Activated CD4-positive, alpha-beta T cell treated with anti-CD3 and anti-CD28 coated beads, Interleukin-2, amount 50 U/mL, for 16 hours (primary cell): ENCODE measurements at regions not wholly inside any gene's neighbourhood (a gene's known extent, or its start where the extent isn't known, plus 50 kb on each side); places are given as distances from the start of the nearest gene placed in this dataset.

Source experiments
- DNase-seq: peaks from one replicate; pipeline ENCODE4 v3.0.0-alpha.2; 2020

DNA sequence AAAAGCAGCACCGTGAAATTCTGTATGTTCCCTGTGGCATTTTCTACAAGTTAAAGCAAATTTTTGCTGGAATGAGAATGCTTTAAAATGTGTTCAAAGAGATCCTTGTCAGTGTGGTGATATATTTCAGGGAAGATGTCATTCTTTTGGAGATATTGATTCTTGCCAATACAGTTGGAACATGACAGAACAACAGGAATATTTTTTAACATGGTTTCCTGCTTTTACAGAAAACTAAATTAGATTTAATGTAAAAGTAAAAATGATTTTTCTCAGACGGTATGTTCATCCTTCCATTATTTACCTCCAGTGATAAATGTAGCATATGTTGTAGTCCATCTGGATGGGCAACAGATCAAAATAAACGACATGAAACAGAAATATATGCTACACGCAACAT, 474.8 kb downstream of the TMA16 start:
- no peak for DNase-seq

DNA sequence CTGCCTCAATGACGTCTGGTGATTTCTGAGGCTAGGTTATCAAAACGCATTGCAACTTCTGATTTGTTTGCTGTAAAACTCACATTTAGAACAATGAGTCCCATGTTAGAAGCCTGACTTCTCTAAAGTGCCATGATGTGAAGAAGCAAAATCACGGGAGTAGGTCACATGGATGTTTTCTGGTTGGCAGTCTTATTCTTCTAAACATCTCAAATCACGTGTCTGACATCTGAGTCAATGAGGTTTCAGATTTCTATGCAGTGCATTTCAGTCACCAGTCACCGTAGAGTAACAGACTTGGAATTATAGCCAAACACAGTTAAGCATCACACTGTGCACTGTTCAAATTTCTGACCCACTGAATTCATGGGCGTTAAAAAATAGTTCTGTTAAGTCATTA, 482.1 kb downstream of the TMA16 start:
- no peak for DNase-seq

- DNase-seq = no peak
These were observed 493.9 kb downstream of the TMA16 start for GRCh38 chr4:163988391-163988790.

- no peak for DNase-seq
These were observed 494.4 kb downstream of the TMA16 start for GRCh38 chr4:163988865-163989264.

DNA sequence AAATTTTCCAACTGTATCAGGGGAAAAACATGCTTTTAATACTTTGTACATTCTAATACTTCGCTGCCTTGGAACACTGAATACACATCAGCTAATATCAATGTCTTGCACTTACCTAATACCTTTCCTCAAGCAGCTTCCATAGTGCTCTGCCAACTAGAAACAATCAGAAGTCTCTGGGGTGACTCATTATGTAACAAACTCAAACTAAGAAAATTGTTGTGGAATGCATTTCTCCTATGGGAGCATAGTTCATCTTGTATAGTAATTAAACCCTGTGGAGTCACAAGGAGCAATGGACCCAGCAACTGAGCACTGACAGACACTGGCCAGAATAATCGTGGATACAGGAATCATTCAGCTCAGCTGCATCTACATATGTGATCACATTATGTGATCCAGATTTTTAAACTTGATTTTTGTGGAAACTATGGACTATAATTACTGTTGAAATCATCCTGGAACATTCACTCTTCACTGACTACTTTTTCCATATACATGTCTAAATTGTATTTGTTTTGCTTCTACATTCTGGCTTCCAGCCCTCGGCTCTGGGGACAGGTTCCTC, 496.9 kb downstream of the TMA16 start:
- no peak for DNase-seq

- no peak for DNase-seq
These were observed 514.9 kb downstream of the TMA16 start for GRCh38 chr4:164009435-164009834.

GRCh38 chr4:164011791-164012190, 517.3 kb downstream of the TMA16 start:
- no peak for DNase-seq

DNA sequence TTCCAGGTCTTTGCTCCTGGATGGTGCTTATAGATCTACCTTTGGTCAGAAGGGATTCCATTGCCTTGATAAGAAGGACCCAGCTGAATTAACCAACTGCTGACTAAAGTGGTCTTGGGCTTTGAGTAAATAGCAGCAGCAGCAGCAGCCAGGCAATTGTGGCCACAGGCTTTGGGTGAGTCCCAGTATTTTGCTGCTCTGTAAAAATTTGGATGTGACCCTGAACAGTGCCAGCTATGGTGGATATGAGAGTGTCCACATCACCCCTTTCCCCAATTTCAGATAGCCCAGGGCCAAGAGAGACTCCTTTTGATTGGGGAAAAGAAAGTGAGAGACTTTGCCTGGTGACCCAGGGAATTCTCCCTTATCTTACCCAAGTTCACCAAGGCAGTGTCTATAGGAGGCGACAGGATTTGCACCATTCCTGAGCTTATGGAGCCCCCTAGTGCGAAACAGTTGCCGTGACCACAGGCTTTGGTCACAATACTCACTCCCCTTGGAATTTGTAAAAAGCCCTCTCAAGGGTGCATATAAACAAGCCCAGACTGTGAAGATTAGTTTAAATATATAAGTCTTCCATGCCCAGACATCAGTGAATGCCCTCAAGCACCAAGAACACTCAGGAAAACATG, 518.0 kb downstream of the TMA16 start:
- no peak for DNase-seq

DNA sequence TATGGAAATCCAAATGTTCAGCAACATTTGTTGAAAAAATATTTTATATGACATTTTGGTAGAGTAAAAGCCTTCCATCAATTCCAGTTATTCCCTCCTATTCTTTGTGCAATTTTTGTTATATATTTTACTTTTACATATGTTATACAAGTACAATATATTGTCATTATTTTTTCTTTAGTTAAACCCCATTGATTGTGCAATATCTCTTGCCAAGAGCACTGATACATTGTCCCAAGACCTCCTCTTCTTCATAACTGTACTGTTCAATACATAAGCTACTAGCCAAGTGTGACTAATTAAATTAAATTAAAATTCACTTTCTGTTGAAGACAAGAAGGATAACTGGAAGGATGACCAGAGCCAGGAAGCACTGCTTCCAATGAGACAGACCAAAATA, 527.5 kb downstream of the TMA16 start:
- DNase-seq = no peak

GRCh38 chr4:164023214-164023613, 528.7 kb downstream of the TMA16 start:
- DNase-seq = no peak

- no peak for DNase-seq
These were observed 533.3 kb downstream of the TMA16 start for GRCh38 chr4:164027805-164028204.

DNA sequence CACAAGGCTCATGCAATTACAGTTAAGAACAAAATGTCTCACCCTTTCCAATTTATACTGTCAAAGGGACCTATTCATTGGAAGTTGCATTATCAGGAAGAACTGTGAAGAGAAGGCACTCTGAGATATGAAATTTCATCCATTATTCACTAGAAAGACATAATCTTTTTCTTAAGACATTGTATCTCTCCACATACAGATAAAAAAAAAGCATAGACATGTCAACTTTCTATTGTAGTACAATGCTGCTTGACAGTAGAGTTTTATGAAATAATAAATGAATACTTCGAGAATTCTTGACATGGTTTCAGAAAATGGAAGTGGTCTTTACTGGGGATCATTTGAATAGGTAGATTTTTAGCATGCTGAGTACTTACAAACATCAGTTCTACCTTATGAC, 545.0 kb downstream of the TMA16 start:
- no peak for DNase-seq

DNA sequence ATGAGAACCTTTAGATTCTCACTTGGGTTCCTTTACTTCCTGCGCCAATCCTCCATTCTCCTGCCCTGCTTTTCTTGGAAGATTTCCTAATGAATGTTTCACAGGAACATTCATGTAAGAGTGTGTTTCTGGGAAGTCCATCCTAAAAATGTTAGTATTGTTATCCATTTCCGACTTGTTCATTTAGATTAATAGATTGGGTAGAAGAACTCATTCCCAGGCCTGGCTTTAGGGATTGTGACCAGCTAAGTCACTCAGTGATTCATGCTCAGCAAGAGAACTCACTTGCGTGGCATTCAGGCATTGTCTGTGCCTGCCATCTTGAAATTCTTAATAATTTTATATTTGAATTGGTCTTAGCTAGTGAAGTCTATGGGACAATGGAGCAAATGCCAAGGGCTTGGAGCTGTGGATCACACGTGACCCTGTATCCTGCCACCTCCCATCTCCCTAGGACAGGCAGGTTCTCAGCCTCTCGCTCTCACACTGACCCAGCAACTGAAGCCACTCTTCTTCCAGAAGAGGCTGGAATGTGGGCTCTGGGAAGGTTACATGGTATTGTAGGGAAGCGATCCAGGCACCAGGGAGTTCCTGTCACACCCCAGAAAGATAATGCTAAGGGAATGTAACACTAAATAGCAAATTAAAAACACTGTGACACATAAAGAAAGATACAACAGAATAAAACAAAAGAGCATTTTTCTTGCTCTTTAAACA, 562.1 kb downstream of the TMA16 start:
- DNase-seq = no peak

DNA sequence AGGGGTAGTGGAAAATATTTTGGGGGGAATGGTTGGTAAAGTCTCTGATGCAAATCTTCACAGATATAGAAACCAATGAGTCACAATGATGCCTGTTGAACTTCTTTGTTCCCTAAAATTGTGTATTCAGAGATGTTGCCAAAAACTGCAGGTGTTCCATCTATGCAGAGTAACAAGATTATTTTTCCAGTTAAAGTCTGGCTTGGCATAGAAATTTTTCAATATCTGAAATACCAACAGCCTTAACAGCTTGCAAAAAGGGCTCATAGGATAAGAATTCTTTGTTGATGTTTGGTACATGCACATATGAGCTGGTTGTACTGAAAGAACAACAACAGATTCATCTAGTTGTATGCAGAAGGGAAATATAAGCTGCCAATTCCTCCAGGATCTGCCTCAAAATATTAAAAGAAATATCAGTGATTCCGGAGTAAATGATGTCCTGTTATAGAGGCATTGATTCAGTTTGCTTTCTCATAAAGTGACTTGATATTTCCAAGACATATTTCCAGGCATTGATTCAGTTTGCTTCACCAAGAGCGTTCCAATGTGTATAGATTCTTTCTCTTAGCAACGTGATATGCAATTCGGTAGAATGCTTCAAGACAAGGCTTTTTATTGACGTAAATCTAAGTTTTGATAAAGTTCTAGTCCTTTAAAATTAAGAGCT, 564.4 kb downstream of the TMA16 start:
- DNase-seq = no peak

DNA sequence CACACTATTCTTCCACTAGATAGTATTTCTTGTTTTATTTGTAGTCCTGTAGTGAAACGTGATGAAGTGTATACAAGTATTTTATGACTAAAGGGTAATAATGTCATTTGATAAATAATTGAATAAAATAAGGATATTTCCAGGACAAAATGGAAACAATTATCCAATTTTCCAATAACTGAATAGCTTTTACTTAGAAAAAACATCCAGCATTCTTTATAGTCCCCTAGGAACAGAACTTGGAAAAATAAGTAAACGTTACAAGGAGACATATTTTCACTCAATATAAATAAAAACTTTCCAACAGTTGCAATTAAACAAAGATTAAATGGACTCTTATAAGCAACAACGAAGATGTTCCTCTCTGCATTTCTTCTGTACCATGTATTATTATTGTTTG, 566.0 kb downstream of the TMA16 start:
- DNase-seq = no peak

- no peak for DNase-seq
These were observed 573.9 kb downstream of the TMA16 start for GRCh38 chr4:164068392-164068791.

GRCh38 chr4:164070625-164071024, 576.1 kb downstream of the TMA16 start:
- no peak for DNase-seq

DNA sequence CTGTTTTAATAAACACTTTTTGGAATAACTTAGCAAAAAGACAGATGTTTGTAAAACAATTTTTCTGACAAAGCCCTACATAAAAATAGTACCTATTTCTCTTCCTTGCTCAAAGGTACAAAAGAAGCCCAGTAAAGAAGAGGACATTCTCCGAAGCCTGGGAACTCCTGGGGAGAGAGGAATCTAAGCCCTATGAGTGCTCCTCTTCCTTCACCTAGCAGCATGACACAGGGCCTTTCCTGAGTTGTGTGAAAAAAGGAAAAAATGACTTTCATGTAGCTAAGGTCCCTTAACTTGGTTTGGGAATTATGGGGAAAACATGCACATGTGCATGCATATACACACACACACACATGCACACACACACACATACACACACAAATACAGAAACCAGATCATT, 586.9 kb downstream of the TMA16 start:
- DNase-seq = no peak

GRCh38 chr4:164081801-164082200, 587.3 kb downstream of the TMA16 start:
- DNase-seq = no peak

GRCh38 chr4:164087733-164088132, 593.2 kb downstream of the TMA16 start:
- DNase-seq = no peak

GRCh38 chr4:164095313-164096110, 601.0 kb downstream of the TMA16 start:
- no peak for DNase-seq

- no peak for DNase-seq
These were observed 602.5 kb downstream of the TMA16 start for GRCh38 chr4:164096766-164097518.
